ACHN (cell line): ENCODE measurements at regions not wholly inside any gene's neighbourhood (a gene's known extent, or its start where the extent isn't known, plus 50 kb on each side); places are given as distances from the start of the nearest gene placed in this dataset.
A peak's percentile ranks its signal among the peaks of the same experiment; 100 is the strongest.

Source experiments
- DNase-seq: peaks from one replicate; pipeline ENCODE4 v3.0.0-alpha.2; 2015
- in situ Hi-C: cut with HindIII; loops from 2 replicates; pipeline ENCODE4 v1.10.0; 2017; ENCODE audit warnings: low sequenced_read_pairs, low pct_ligation_motif_present, low pct_unique_long_range_greater_than_20kb

DNA sequence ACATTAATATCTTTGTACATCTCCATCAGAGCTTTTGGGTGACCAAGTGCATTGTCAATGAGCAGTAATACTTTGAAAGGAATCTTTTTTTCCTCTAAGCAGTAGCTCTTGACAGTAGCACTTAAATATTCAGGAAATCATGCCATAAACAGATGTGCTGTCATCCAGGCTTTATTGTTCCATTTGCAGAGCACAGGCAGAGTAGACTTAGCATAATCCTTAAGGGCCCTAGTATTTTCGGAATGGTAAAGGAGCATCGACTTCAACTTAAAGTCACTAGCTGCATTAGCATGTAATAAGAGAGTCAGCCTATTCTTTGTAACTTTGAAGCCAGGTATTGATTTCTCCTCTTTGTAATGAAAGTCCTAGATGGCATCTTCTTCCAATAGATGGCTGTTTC, 121.8 kb upstream of the CWC22 start:
- in situ Hi-C loops = no loop called here
- DNase-seq = no peak

- in situ Hi-C loops = no loop called here
- peak; percentile 95 for DNase-seq
Observed at GRCh38 chr2:180125245-180125962, 118.3 kb upstream of the CWC22 start.

- peak; percentile 73 for DNase-seq
- in situ Hi-C loops = no loop called here
Observed at GRCh38 chr2:180124273-180125139, 117.4 kb upstream of the CWC22 start.

DNA sequence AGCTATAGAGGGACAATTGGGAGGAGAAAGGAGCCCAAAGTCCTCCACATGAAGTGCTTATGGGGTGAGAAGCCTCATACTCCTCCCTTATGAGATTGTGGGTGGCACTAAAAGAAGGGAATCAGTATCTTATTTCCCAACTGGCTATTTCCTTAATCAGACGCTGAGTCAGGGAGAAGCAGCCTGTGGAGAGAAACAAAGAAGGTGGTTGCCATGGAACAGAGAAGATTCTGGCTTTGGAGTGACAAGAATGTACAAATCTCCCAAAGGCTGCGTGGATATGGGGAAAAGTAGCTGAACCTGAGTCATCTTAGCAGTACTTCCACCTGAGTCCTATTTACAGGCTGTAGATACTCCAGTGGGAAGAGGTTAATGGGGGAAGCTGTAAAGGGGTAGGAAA, 115.8 kb upstream of the CWC22 start:
- no peak for DNase-seq
- in situ Hi-C loops = no loop called here

DNA sequence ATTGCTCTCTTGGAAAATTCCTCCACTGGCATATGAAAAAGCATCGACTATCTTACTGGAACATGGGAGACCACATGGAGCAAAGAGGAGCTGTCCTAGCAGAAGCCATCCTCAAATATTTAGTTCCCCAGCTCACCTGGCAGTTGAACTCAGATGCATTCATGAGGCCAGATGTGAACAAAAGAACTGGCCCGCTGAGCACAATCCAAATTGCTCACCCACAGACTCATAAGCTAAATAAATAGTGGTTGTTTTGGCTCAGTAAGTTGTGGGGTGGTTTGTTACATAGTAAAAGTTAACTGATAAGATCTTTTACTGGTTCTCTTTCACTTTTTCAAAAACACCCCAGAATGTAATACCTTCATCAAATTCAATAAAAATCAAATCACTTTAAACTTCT, 108.6 kb upstream of the CWC22 start:
- in situ Hi-C loops = no loop called here
- no peak for DNase-seq

DNA sequence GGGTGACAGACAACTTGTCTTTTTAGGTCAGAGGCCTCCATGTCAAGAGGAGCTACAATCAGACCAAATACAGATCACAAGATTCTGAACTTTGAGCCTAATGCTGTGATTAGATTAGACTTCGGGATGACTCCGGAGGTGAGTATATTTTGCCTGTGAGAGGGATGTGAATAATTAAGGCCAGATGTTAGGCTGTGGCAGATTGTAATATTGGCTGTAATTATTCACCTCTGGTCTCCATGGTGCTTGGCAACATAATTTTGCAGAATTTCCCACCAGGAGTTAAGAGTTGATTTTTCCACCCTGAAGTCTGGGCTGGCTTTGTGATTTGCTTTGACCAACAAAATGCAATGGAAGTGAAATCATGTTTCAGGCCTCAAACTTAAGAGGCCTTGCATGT, 108.2 kb upstream of the CWC22 start:
- no peak for DNase-seq
- in situ Hi-C loops = no loop called here

DNA sequence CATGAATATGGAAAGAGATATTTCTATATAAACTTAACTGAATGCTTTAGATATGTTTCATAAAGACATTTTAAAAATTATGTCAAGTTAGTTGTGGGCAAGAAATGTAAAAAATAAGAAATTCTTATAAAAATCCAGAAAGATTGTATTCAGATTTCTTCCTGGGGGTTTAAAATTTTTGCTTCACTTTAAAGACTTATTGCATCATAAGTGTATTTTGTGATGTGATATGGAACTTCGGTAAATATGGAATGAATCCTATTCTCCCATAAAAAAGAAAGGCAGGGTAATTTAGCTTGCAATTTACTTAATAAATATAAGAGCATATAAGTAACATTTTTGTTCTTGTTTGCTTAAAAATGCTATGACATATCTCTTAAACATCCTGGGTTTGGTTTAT, 104.8 kb upstream of the CWC22 start:
- DNase-seq = no peak
- in situ Hi-C loops = no loop called here

DNA sequence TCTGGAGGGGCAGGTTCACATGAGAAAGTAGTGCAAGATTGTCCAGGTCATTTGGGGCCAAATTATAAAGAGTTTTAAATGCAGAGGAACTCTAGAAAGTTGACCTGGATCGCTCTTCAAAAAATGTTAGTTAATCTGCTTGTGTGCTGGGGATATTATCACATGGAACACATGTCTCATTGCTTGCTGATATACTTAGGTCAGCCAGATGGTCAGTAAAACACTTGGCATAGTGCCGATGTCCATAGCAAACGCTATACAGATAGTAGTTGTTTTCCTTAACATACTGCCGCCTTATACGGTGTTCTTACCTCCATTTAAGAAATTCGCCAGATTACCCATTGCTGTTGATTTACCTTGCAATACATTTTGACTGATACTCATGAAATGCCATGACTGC, 103.4 kb upstream of the CWC22 start:
- in situ Hi-C loops = no loop called here
- no peak for DNase-seq

GRCh38 chr2:180101846-180102245, 94.7 kb upstream of the CWC22 start:
- in situ Hi-C loops = no loop called here
- no peak for DNase-seq

DNA sequence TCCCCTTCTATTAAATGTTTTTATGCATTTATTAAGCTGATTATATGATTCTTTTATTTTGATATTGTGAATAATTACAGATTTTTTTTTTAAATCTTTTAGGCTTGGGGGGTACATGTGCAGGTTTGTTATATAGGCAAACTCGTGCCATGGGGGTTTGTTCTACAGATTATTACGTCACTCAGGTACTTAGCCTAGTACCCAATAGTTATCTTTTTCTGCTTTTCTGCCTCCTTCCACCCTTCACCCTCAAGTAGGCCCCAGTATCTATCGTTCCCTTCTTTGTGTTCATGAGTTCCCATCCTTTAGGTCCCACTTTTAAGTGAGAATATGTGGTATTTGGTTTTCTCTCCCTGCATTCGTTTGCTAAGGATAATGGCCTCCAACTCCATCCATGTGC, 92.2 kb upstream of the CWC22 start:
- no peak for DNase-seq
- in situ Hi-C loops = no loop called here

- no peak for DNase-seq
- in situ Hi-C loops = no loop called here
Observed at GRCh38 chr2:180085144-180085543, 78.0 kb upstream of the CWC22 start.

GRCh38 chr2:180077295-180077906, 70.3 kb upstream of the CWC22 start:
- peak; percentile 30 for DNase-seq
- in situ Hi-C loops = no loop called here

DNA sequence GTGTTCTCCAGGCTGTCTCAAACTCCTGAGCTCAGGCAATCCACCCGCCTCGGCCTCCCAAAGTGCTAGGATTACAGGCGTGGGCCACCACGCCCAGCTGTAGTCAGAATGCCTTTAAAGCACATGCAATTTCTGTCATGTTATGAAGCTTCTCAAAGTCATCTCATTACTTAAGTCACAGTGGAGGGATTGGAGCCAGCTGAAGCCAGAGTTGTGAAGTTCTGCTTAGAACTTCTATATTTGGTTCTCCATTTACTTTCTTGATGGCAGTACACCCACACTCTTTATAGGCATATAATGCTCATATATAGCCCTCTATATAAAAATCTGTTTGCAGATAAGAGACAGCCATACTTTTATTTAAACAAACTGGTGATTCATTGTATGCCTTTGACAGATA, 68.8 kb upstream of the CWC22 start:
- in situ Hi-C loops = no loop called here
- no peak for DNase-seq

DNA sequence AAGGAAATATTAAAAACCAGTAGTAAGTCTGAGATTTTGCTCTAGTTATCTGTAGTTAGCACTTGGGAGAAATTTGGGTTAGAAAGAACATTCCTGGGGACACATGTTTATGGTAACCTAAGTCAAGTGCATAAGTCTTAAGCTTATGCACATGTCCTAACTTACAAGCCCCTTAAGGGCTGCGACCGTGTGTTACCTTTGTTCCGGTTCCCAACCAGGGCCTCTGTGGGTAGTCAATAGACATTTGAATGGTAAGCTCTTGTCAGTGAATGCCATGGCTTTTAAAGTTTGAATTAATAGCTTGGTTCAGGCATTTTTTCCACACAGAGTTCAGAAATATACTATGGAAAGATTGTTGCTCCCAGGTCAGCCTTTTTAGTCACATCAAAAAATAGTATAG, 64.7 kb upstream of the CWC22 start:
- in situ Hi-C loops = no loop called here
- no peak for DNase-seq

DNA sequence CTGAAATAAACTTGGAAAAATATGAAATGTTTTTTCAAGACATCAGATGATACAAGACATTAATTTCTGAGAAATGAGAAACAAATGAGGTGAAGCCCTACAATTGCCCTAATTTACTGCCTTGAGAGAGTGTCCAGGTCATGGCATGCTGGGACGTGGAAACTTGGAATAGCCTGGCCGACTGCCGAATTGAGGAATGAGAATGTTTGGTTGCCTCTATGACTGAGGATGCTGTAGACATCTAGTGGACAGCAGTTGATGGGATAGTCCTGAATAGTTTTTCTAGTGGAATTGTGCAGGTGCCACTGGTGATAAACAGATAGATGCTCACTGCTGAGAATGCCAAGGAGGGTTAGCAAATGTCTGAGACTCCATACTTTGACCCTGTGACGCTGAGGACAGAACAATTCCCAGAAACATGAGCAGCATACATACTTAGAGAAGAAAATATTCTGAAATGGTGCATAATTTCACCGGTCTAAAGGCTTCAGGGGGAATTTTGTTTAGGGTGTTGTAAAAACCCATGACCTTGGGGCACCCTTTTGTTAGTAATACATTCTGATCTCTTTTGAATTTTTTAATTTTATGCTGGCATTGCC, 56.5 kb upstream of the CWC22 start:
- DNase-seq = no peak
- in situ Hi-C loops = no loop called here

DNA sequence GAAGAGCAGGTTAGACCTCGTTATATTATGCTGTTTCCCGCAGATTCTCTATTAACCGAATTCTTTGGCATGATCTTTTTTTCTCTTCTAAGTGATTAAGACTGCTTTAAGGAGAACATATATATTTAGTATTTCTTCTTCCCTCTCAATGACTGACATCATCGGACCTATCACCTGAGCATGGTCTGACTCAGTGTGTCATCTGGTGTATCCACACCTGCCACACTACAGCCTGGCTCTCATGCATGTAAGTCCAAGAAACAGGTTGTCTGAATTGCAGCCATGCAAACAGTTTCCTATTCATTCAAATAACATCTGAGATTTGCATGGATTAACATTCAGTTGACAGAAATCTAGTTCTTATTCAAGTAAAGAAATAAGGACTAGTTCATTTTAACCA, 55.1 kb upstream of the CWC22 start:
- no peak for DNase-seq
- in situ Hi-C loops = no loop called here

DNA sequence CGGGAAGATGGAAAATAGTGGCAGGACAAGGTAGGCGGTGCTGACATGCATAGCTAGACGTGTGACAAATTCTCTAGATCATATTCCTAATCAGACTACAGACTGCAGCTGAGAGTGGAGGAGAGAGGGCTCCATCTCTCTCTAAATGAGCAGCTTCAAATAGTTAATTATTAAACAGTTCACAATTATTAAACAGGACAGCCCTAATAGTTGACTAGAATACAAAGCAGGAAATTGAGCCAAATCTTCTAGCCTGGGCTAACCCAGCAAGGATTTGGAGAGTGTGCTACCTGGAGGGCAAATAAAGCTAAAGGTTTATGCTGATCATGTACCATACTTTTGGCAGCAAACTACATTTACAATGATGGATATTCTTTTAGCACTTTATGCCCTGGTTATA, 54.4 kb upstream of the CWC22 start:
- DNase-seq = no peak
- in situ Hi-C loops = no loop called here

DNA sequence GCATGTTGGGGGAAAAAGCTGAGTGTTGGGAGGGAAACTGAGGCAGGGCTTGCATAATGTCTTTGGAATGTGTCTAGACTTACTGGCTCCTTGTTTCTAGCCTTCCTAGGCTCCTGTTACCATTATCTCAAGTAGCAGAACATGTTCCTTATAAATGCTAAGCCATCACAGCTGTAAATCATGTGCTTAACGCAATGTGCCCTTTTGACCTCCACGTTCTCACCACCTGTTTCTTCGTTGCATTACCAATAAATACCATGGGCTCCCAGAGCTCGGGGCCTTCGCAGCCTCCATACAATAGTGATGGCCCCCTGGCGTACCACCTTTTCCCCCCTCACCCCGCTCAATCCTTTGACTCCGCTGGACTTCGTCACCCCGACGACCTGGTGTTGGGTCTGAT, 54.0 kb upstream of the CWC22 start:
- in situ Hi-C loops = no loop called here
- DNase-seq = no peak

- in situ Hi-C loops = no loop called here
- DNase-seq = no peak
Observed at GRCh38 chr2:180058993-180059392, 51.9 kb upstream of the CWC22 start.
